Ishikawa (cell line): ENCODE measurements at regions not wholly inside any gene's neighbourhood (a gene's known extent, or its start where the extent isn't known, plus 50 kb on each side); places are given as distances from the start of the nearest gene placed in this dataset.

ENCODE experiments used
- CREB1 ChIP-seq: IDR thresholded peaks from 2 replicates; pipeline ENCODE4 v1.6.1; 2012; ENCODE audit warnings: low read depth
- NFIC ChIP-seq: IDR thresholded peaks from 2 replicates; pipeline ENCODE4 v1.6.1; 2012
- RAD21 ChIP-seq: IDR thresholded peaks from 2 replicates; pipeline ENCODE4 v1.6.1; 2012; ENCODE audit warnings: low read depth
- TEAD4 ChIP-seq: IDR thresholded peaks from 2 replicates; pipeline ENCODE4 v1.6.1; 2012
- YY1 ChIP-seq: IDR thresholded peaks from 2 replicates; pipeline ENCODE4 v1.6.1; 2012; ENCODE audit warnings: low read depth
- TF ChIP-seq, protein P1 (sequence below): IDR thresholded peaks from 2 replicates; pipeline ENCODE4 v1.6.1; 2012; ENCODE audit warnings: low read depth, mild to moderate bottlenecking

DNA sequence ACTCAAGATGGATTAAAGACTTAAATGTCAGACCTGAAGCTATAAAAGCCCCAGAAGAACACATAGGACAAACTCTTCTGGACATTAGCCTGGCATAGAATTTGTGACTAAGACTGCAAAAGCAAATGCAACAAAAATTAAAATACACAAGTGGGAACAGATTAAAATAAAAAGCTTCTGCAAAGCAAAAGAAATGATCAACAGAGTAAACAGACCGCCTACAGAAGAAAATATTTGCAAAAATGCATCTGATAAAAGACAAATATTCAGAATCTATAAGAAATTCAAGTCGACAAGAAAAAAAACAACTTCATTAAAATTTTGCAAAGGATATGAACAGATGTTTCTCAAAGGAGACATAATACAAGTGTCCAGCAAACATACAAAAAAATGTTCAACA lies 537.8 kb downstream of the SLITRK1 start:
- no peak for TF ChIP-seq YY1
- TF ChIP-seq TEAD4: no peak
- TF ChIP-seq CREB1: no peak
- no peak for TF ChIP-seq NFIC
- TF ChIP-seq, protein P1, sequence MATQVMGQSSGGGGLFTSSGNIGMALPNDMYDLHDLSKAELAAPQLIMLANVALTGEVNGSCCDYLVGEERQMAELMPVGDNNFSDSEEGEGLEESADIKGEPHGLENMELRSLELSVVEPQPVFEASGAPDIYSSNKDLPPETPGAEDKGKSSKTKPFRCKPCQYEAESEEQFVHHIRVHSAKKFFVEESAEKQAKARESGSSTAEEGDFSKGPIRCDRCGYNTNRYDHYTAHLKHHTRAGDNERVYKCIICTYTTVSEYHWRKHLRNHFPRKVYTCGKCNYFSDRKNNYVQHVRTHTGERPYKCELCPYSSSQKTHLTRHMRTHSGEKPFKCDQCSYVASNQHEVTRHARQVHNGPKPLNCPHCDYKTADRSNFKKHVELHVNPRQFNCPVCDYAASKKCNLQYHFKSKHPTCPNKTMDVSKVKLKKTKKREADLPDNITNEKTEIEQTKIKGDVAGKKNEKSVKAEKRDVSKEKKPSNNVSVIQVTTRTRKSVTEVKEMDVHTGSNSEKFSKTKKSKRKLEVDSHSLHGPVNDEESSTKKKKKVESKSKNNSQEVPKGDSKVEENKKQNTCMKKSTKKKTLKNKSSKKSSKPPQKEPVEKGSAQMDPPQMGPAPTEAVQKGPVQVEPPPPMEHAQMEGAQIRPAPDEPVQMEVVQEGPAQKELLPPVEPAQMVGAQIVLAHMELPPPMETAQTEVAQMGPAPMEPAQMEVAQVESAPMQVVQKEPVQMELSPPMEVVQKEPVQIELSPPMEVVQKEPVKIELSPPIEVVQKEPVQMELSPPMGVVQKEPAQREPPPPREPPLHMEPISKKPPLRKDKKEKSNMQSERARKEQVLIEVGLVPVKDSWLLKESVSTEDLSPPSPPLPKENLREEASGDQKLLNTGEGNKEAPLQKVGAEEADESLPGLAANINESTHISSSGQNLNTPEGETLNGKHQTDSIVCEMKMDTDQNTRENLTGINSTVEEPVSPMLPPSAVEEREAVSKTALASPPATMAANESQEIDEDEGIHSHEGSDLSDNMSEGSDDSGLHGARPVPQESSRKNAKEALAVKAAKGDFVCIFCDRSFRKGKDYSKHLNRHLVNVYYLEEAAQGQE: no peak
- no peak for TF ChIP-seq RAD21
